Lower lobe of right lung (tissue), 2 donors: ENCODE measurements at regions not wholly inside any gene's neighbourhood (a gene's known extent, or its start where the extent isn't known, plus 50 kb on each side); places are given as distances from the start of the nearest gene placed in this dataset.

Experiments used
- ATAC-seq, 2 donors: fragments of 200-7000 bp; cut with Tn5 transposase; one replicate each; pipeline ENCODE4 v1.9.1; 2020 to 2022; ENCODE audit warnings: mild to moderate bottlenecking in 2 of 2, moderate library complexity in 2 of 2
- DNase-seq: peaks from one replicate; pipeline ENCODE4 v3.0.0-alpha.2; 2020
- H3K27ac ChIP-seq: fragments of 200-600 bp; one replicate; pipeline ENCODE4 v1.8.0; 2022
- H3K27me3 ChIP-seq: fragments of 200-600 bp; one replicate; pipeline ENCODE4 v1.8.0; 2022; ENCODE audit warnings: low read depth
- H3K36me3 ChIP-seq: fragments of 200-600 bp; one replicate; pipeline ENCODE4 v1.8.0; 2022; ENCODE audit warnings: mild to moderate bottlenecking
- H3K4me1 ChIP-seq: fragments of 200-600 bp; one replicate; pipeline ENCODE4 v1.8.0; 2022
- H3K4me3 ChIP-seq: fragments of 200-600 bp; one replicate; pipeline ENCODE4 v1.8.0; 2022; ENCODE audit warnings: mild to moderate bottlenecking
- H3K9me3 ChIP-seq: fragments of 200-600 bp; one replicate; pipeline ENCODE4 v1.8.0; 2022
- intact Hi-C: fragments of 100-400 bp; cut with DNase I; formaldehyde crosslinking; loops from one replicate; pipeline ENCODE4 v1.11.0; 2022
- TF ChIP-seq, protein P1 (sequence below): fragments of 200-600 bp; IDR thresholded peaks from one replicate; pipeline ENCODE4 v1.8.0; 2022; ENCODE audit warnings: antibody characterized with exemption, mild to moderate bottlenecking
- donor health status: DM: no; HTN: yes; CAD: no; lungs with severe emphysema.

DNA sequence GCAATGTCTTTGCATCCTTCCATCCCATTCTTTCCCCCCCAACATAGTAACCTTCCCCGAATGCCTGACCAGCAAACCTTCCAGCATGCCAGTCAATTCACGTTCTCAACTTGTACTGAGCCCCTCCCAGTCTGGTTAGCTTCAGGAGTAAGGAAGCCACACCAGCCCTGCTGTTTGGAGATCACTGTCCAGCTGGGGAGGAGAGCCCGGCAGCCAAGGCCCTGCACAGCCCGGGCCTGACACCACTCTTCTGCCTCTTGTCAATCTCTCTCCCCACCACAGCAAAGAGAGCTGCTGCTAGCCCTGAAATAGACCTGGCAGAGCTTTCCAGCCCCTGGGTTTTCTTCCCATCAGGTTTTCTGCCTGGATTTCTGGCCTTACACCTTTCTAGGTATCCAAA lies 185.8 kb upstream of the ID2 start:
- TF ChIP-seq, protein P1, sequence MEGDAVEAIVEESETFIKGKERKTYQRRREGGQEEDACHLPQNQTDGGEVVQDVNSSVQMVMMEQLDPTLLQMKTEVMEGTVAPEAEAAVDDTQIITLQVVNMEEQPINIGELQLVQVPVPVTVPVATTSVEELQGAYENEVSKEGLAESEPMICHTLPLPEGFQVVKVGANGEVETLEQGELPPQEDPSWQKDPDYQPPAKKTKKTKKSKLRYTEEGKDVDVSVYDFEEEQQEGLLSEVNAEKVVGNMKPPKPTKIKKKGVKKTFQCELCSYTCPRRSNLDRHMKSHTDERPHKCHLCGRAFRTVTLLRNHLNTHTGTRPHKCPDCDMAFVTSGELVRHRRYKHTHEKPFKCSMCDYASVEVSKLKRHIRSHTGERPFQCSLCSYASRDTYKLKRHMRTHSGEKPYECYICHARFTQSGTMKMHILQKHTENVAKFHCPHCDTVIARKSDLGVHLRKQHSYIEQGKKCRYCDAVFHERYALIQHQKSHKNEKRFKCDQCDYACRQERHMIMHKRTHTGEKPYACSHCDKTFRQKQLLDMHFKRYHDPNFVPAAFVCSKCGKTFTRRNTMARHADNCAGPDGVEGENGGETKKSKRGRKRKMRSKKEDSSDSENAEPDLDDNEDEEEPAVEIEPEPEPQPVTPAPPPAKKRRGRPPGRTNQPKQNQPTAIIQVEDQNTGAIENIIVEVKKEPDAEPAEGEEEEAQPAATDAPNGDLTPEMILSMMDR, result no peak
- H3K27me3 ChIP-seq, result no peaks in the 10 kb centered on the region
- intact Hi-C loops, result no loop called here
- ATAC-seq (no peak), DNase-seq (no peak)
- peaks cover 37% of the 10 kb centered on the region for H3K4me1 ChIP-seq
- H3K27ac ChIP-seq, result no peak overlapping the region
- H3K9me3 ChIP-seq, result no peaks in the 10 kb centered on the region
- H3K4me3 ChIP-seq, result no peak overlapping the region
- no peaks in the 10 kb centered on the region for H3K36me3 ChIP-seq

DNA sequence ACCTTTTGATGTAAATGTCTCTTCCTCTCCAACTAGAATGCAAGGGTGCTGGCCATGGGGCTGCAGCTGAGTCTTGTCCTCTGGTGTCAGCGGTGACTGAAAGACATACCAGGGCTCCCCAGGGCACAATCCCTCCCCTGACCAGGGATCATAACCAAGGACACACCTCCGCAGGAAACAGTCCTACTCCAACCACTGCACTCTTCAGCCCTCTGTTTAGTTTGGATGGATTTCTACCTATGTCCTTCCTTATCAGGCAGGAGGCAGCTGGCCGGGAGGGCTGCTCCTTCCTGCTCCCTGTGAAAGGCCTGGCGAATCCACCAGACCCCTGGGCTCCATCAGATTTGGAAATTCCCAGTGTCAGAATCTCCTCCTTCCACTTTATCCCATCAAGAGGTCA lies 185.2 kb upstream of the ID2 start:
- TF ChIP-seq, protein P1, result no peak
- H3K4me1 ChIP-seq, result peaks cover 37% of the 10 kb centered on the region
- H3K27me3 ChIP-seq, result no peaks in the 10 kb centered on the region
- intact Hi-C loops, result no loop called here
- no peak overlapping the region for H3K27ac ChIP-seq
- H3K36me3 ChIP-seq, result no peaks in the 10 kb centered on the region
- ATAC-seq, result no peak
- no peak for DNase-seq
- no peak overlapping the region for H3K4me3 ChIP-seq
- no peaks in the 10 kb centered on the region for H3K9me3 ChIP-seq

DNA sequence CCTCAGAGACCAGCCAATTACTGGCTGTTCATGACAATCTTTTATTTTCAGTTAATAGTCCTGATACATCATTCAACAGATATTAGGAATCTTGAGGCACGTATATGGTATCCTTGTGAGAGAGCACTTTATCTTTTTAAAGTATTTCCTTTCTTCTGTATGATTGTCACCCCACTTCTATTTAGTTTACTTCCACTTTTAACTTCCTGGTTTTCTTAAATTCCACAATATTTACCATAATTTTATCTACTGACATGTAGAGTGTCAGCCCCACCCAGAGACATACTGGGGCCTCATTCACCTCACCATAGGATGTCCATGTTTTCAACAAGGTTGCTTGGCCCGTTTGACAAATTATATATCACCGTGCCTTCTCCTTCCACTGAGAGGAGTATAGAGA lies 182.9 kb upstream of the ID2 start:
- peaks cover 25% of the 10 kb centered on the region for H3K4me1 ChIP-seq
- intact Hi-C loops, result no loop called here

DNA sequence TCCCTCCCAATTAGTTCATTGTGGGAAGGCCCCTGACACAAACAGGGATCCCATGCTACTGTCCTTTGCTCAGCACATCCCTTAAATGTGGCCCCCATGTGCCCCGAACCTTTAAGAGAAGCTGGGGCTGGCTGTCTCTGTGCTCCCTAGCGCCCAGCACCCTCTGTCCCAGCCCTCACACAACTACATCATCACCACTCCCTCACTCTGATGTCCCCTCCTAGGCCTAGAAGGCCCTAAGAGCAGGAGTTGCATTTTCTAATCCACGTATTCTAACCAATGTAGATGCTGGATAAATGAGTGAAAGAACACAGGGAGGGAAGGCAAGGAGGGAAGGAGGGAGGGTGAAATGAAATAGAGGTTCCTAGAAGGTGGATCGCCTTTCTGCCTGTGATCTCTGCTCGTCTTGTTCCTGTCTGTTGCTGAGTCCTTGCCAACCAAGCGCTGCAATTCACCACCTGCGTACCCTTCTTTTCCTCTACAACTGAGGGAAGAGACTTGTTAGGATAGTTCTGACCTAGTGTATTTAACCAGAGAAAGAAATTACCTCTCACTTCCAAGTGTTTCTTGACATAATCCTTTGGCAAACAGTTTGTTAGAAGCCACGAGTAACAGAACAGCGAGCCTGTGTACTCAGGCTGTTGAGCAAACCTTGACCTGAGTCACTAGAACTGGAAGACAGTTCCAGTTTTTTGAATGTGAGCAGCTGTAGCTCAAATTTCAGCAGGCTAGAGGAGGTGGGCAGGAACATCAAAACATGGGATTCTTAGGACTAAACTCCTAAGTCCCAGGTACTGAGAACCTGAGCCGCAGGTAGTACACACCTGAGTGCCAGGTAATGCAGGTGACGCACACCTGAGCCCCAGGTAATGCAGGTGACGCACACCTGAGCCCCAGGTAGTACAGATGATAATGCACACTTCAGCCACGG lies 181.5 kb upstream of the ID2 start:
- H3K36me3 ChIP-seq, result no peaks in the 10 kb centered on the region
- TF ChIP-seq, protein P1, result no peak
- no peak overlapping the region for H3K4me3 ChIP-seq
- DNase-seq, result no peak
- no peaks in the 10 kb centered on the region for H3K27me3 ChIP-seq
- ATAC-seq, result peak; percentile 63 to 88
- H3K4me1 ChIP-seq, result peaks cover 25% of the 10 kb centered on the region
- H3K9me3 ChIP-seq, result no peaks in the 10 kb centered on the region
- H3K27ac ChIP-seq, result no peak overlapping the region
- intact Hi-C loops, result no loop called here

More for the DNA sequence above, 182.9 kb upstream of the ID2 start:
- no peaks in the 10 kb centered on the region for H3K36me3 ChIP-seq
- TF ChIP-seq, protein P1, result no peak
- H3K27ac ChIP-seq, result no peak overlapping the region
- no peaks in the 10 kb centered on the region for H3K27me3 ChIP-seq
- no peak overlapping the region for H3K4me3 ChIP-seq
- DNase-seq (no peak), ATAC-seq (no peak)
- H3K9me3 ChIP-seq, result no peaks in the 10 kb centered on the region

DNA sequence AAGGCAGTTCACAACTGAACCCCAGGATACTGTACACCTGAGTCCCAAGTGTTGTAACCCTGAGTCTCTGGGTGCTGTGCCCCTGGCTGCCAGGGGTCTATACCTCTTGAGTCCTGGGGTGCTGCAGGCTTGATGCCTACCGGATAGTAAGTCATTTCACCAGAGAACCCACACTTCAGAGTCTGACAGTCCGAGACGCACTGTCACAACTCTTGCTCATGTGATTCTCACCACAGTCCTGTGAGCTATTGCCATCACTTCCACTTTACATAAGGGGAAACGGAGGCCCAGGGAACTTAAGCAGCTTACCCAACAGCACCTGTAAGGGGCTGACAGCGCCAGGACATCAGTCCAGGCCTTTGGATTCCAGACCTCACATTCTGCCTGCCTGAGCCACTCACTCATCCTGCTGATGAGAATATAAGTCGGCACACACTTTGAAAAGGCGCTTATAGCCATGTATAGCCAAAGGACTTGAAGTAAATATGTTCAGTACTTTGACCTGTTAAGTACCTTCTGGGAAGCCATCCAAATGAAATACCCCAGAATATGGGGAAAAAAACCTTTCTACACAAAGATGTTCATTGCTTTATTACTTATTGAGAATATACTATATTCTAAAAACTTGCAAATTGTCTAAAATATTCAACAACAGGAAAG lies 180.7 kb upstream of the ID2 start:
- no peaks in the 10 kb centered on the region for H3K27me3 ChIP-seq
- no peak overlapping the region for H3K27ac ChIP-seq
- no peaks in the 10 kb centered on the region for H3K9me3 ChIP-seq
- intact Hi-C loops, result no loop called here
- DNase-seq (no peak), ATAC-seq (peak in 1 of 2 donors; percentile 6)
- peaks cover 25% of the 10 kb centered on the region for H3K4me1 ChIP-seq
- H3K36me3 ChIP-seq, result no peaks in the 10 kb centered on the region
- H3K4me3 ChIP-seq, result no peak overlapping the region
- TF ChIP-seq, protein P1, result no peak
